DMS53 treated with DMSO at 0.1 percent for 48 hours (cell line): ENCODE measurements at regions not wholly inside any gene's neighbourhood (a gene's known extent, or its start where the extent isn't known, plus 50 kb on each side); places are given as distances from the start of the nearest gene placed in this dataset.
"Not testable (repeated sequence)": the region's sequence is repeated elsewhere in the genome, so short reads cannot be mapped to it uniquely, and the experiment has no call there.

ENCODE experiments used
- DNase-seq: peaks from one replicate; lab custom pipeline; 2025; ENCODE audit not compliant: unreplicated experiment; lab: John Stamatoyannopoulos, UW

- no peak for DNase-seq
These were observed 1755.3 kb upstream of the SPRY2 start for GRCh38 chr13:82096256-82096655.

DNA sequence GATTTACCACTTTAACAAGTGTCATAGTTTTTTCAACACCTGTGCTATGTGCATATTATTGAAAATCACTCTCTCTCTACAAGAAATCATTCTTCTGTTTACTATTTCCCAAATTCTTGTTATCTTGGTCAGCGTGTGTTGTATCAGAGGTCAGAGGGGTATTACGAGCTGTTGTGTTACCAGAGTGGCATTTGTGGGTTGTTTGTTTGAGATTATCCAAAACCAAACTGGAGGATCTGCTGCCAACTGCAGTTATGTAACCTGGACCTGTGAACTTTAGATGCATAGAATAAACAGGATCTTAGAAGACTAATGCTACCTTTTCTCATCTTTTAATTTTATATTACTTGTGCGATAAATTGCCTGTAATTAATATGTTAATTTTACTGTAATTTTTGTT, 1751.4 kb upstream of the SPRY2 start:
- DNase-seq, result no peak

DNA sequence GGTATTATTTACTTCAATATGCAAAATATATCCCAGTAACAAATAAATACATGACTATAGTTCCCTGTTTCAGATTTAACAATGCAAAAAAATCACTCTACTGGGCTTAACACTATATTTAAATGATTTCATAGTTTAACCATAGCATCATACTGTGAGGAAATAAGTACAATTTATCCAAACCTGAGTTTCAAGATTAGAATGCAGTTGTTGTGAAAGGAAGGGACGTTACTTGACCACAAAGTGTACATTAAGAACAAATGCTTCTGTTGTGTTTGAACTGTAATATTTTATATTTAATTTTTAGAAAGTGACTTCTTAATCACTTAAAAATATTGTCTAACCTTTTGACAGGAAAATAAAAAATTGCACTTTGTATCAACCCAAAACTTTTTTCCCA, 1747.9 kb upstream of the SPRY2 start:
- DNase-seq, result no peak

DNA sequence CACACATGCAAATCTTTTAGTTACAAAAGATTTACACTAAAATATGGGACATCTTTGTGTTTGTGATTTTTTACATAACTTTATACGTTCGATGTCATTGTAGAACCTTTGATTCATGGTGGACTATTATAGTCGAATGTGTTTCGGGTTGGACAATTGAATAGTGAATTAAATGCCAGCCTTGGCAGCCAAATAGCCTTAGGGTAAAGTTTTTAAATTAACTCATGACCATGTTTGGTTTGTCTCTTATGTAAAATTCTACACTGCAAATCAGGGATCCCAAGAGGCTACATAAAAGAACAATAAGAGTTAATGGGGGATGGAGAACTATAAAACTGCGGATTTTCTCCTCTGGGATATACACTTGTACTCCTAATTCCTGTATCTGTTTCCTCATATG, 1735.6 kb upstream of the SPRY2 start:
- DNase-seq, result no peak

DNA sequence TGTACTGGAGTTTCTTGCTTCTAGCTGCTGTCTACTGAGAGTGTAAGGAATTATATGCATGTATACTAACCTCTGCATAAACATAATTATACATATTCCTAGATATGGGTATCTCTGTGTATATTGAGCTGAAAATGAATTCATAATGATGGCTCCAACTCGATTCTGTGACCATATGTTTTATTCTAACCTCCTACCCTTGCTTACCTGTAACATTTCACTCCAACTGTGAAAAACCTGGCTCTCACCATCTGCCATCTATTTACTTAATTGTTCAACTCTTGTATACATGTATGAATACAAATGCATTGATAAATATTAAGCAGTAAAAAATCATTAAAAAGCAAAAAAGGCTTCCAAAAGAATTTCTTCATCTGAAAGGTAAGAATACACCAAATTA, 1729.5 kb upstream of the SPRY2 start:
- no peak for DNase-seq

DNA sequence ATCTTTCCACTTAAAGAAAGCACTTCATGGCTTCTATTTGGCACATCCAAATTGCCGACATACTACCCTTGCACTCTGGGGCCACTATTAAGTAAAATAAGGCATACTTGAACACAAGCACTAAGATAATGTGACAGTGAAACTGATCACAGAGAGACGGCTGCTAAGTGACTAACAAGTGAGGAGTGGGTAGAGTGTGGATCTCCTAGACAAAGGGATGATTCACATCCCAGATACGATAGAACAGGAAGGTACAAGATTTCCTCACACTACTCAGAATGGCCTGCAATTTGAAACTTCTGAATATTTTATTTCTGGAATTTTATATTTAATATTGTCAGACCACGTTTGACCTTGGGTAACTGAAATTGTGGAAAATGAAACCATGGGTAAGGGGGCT, 1721.8 kb upstream of the SPRY2 start:
- no peak for DNase-seq

GRCh38 chr13:82058364-82058763, 1717.4 kb upstream of the SPRY2 start:
- no peak for DNase-seq

DNA sequence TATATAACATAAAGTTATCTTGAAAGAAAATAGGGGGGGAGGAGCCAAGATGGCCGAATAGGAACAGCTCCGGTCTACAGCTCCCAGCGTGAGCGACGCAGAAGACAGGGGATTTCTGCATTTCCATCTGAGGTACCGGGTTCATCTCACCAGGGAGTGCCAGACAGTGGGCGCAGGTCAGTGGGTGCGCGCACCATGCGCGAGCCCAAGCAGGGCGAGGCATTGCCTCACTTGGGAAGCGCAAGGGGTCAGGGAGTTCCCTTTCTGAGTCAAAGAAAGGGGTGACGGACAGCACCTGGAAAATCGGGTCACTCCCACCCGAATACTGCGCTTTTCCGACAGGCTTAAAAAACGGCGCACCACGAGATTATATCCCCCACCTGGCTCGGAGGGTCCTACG, 1704.4 kb upstream of the SPRY2 start:
- DNase-seq, result not testable (repeated sequence)

- DNase-seq, result no peak
These were observed 1695.7 kb upstream of the SPRY2 start for GRCh38 chr13:82036602-82037001.

- DNase-seq, result no peak
These were observed 1670.4 kb upstream of the SPRY2 start for GRCh38 chr13:82011355-82011754.

GRCh38 chr13:82010780-82011179, 1669.9 kb upstream of the SPRY2 start:
- no peak for DNase-seq

- DNase-seq, result no peak
These were observed 1661.8 kb upstream of the SPRY2 start for GRCh38 chr13:82002710-82003109.

DNA sequence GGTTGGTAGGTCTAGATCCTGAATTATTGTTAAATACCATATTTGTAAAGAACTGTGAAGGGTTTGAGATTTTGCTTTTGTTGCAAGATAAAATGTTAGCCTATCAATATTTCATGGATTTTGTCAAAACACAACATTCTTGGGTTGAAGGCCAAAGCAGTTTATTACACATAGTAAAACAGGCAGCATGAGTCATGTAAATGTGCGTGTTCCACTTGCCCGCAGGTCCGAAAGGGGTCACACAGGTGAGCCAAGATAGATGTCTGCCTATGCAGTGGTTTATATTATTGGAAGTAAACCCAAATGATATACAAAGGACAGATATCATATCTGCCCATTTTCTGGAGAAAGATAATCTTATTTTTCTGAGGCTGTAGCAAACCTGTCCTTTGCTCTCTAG, 1654.4 kb upstream of the SPRY2 start:
- DNase-seq, result no peak

DNA sequence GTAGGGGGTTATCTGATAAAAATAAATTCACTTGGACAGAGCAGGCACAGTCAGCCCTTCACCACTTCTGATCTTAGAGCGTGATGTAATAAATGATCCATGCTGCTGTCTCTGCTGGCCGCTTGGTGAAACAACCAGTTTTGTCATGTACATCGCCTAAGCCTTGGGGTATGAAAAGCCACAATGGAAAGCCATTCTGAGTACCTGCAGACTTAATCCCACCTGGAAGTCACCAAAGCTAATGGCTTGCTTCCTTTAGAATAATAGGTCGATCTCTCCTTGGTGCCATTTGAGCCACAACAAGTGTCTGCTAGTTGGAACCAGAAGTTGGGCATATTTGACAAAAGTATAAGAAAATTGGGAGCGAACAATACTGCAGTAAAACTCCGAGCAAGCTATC, 1649.7 kb upstream of the SPRY2 start:
- DNase-seq, result no peak

DNA sequence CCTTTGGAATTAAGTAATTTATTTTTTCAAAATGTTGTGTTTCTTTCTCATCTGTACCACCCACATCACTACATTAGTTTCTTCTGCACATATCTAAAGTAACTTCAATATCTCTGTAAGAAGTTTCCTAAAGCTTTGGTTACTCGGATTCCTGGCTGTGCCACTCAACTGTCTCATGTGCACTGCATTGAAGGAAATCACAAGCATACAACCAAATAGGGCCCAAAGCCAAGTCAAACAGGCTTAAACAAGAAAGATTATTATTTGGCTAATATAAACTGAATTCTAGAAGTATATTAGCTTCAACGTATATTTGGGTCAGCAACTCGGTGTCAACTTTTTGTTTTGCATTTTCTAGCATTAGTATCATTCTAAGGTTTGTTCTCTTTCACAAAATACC, 1647.6 kb upstream of the SPRY2 start:
- DNase-seq, result no peak

DNA sequence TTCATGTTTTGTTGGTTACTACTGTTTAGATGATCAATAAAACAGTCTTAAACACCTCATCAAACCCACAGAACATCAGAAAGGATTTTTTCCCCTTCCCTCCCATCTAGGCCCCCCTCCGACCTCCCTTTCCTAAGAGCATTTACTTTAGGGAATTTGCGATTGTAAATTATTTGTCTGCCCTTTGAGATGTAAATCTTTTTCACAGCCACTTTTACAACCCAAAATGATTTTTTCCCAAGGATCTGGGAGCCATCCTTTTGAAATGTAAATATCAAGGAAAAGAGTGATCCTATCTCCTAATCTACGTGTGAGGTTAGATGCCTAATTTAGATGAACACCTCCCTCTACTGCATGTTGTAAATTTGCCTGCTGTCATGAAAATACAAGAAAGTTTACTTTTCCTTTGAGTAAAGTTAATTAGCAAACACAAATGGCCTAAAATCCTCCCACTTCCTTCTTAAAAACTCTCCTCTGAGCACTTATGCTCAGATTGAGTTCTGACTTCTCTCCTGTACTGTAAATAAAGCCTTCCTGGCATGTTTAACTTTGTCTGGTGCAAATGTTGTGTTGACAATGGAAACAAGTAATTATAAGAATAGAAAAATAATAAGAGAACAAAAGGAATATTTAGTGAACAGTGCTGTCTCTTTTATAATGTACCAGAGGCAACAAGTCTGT, 1646.9 kb upstream of the SPRY2 start:
- DNase-seq, result no peak

DNA sequence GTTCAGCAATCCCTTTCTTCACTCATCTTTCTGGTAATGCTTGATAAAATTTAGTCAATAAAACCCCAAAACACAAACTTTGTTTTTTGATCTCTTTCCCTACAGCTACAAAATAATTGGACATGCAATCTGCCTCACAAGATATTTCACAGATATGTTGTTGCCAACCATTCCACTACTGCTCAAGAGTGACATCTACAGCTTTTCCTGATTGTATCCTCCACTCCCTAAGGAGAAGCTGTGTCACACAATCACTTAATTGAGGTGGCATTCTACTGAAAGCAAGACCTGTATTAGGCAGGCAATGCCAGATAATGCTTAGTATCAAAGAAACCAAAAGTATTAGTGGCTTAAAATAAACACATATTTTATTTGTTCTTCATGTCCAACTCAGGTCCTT, 1646.2 kb upstream of the SPRY2 start:
- DNase-seq, result no peak

GRCh38 chr13:81986308-81986707, 1645.4 kb upstream of the SPRY2 start:
- DNase-seq, result no peak

DNA sequence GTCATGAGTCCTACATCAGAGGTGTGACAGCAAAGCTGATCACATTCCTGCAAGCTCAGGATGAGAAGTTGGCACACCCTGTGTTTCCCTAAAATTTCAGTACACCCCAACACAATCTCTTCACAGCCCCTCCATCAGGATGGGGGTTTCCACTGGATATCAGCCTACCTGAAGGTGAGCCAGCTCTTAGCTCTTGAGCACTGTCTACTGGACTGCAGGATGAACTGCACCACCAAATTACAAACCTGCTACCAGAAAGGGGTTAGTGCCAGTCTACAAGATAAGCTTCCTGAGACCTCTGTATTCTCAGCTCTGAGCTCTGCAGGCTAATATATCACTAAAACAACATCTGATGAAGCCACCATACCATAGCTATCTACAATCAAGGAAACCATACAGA, 1616.2 kb upstream of the SPRY2 start:
- DNase-seq, result no peak

DNA sequence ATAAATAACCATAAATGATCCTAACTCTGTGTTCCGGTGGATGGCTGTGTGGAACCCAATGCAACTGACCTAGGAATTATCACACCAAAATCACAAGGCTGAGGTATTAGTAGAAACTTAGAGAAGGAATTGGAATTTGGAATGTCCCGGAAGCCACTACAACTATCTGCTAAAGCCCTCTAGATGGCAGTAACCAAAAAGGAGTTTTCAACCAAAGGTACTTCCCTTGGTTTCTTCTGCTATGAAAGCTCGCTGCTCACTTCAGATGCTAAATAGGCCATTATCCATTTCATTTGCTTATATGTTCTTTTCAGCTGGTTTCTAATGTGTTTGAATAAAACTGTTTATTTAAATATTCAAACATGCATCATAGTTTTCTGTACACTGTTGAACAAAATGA, 1589.1 kb upstream of the SPRY2 start:
- no peak for DNase-seq

DNA sequence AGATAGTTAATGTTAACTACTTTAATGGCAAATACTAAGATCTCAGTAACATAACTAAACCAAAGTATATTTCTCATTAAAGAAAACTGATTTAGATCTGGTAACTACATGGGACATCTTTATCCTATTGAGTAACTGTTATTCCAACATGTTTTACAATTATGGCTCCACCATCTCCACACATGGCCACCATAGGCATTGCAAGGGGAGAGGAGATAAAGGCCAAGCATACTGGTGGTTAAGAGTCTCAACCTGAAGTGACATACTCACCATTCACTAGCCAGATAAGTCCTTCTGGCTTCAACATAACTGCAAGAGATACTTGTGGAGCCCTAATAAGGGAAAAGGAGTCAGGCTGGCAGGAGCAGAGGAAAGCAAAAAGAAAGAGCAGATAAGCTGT, 1586.4 kb upstream of the SPRY2 start:
- no peak for DNase-seq

GRCh38 chr13:81917810-81918209, 1576.9 kb upstream of the SPRY2 start:
- no peak for DNase-seq

DNA sequence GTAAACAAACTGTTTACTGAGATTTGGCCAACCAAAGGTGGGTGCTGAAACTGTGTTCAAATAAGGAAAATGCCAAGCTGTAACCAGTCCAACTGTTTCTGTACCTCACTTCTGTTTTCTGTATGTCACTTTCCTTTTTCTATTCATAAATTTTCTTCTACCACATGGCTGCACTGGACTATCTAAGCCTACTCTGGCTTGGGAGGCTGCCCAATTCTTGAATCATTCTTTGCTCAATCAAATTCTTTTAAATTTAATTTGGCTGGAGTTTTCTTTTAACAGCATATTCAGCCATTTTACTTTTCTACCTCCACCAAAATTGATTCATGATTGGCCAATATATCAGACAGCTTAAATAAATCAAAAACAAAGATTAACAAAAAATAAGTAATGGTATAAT, 1575.5 kb upstream of the SPRY2 start:
- DNase-seq, result no peak
